SK-N-SH treated with all-trans-retinoic acid at 6 μM for 48 hours (cell line): ENCODE measurements at regions not wholly inside any gene's neighbourhood (a gene's known extent, or its start where the extent isn't known, plus 50 kb on each side); places are given as distances from the start of the nearest gene placed in this dataset.

Experiments used
- BACH2 ChIP-seq: fragments of 250-450 bp; sonication (Bioruptor Pico); IDR thresholded peaks from 2 replicates; pipeline ENCODE4 v1.9.0; 2021; ENCODE audit warnings: mild to moderate bottlenecking, borderline replicate concordance
- ESRRG ChIP-seq: fragments of 250-450 bp; sonication (Bioruptor Pico); IDR thresholded peaks from 2 replicates; pipeline ENCODE4 v1.6.1; 2021; ENCODE audit warnings: mild to moderate bottlenecking
- TOX ChIP-seq: fragments of 250-450 bp; sonication (Bioruptor Pico); IDR thresholded peaks from 2 replicates; pipeline ENCODE4 v1.8.0; 2021; ENCODE audit warnings: mild to moderate bottlenecking, moderate library complexity, borderline replicate concordance
- ZFP3 ChIP-seq: fragments of 250-450 bp; sonication (Bioruptor Pico); IDR thresholded peaks from 2 replicates; pipeline ENCODE4 v1.5.0; 2020; ENCODE audit warnings: mild to moderate bottlenecking, moderate library complexity
- TF ChIP-seq, protein P1 (sequence below): fragments of 250-450 bp; sonication (Bioruptor Pico); IDR thresholded peaks from 2 replicates; pipeline ENCODE4 v1.8.0; 2020; ENCODE audit warnings: mild to moderate bottlenecking, moderate library complexity, borderline replicate concordance
- TF ChIP-seq, protein P2 (sequence below): fragments of 250-450 bp; sonication (Bioruptor Pico); IDR thresholded peaks from 2 replicates; pipeline ENCODE4 v1.5.0; 2020; ENCODE audit warnings: mild to moderate bottlenecking, moderate library complexity

DNA sequence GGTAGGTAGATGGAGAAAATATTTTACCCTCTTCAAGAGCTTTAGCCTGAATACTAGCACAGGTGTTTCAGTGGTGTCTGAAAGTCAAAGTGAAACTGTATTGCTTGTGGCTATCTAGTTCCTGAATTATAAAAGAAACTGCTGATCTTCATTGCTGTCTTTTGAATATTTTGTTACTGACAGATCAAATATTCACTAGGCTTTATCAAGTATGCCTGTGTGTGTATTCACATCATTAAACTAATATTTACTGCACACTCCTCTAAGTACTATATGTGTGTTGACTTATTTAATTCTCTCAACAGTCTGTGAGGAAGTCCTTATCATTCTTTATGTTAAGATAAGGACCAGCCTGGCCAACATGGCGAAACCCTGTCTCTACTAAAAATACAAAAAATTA lies 139.6 kb downstream of the SOCS6 start:
- TF ChIP-seq, protein P1, sequence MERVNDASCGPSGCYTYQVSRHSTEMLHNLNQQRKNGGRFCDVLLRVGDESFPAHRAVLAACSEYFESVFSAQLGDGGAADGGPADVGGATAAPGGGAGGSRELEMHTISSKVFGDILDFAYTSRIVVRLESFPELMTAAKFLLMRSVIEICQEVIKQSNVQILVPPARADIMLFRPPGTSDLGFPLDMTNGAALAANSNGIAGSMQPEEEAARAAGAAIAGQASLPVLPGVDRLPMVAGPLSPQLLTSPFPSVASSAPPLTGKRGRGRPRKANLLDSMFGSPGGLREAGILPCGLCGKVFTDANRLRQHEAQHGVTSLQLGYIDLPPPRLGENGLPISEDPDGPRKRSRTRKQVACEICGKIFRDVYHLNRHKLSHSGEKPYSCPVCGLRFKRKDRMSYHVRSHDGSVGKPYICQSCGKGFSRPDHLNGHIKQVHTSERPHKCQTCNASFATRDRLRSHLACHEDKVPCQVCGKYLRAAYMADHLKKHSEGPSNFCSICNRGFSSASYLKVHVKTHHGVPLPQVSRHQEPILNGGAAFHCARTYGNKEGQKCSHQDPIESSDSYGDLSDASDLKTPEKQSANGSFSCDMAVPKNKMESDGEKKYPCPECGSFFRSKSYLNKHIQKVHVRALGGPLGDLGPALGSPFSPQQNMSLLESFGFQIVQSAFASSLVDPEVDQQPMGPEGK (CRISPR knock-in tag), result no peak
- TF ChIP-seq ESRRG (CRISPR knock-in tag), result no peak
- no peak for TF ChIP-seq ZFP3
- TF ChIP-seq TOX (CRISPR knock-in tag), result no peak
- TF ChIP-seq BACH2, result no peak
- TF ChIP-seq, protein P2, sequence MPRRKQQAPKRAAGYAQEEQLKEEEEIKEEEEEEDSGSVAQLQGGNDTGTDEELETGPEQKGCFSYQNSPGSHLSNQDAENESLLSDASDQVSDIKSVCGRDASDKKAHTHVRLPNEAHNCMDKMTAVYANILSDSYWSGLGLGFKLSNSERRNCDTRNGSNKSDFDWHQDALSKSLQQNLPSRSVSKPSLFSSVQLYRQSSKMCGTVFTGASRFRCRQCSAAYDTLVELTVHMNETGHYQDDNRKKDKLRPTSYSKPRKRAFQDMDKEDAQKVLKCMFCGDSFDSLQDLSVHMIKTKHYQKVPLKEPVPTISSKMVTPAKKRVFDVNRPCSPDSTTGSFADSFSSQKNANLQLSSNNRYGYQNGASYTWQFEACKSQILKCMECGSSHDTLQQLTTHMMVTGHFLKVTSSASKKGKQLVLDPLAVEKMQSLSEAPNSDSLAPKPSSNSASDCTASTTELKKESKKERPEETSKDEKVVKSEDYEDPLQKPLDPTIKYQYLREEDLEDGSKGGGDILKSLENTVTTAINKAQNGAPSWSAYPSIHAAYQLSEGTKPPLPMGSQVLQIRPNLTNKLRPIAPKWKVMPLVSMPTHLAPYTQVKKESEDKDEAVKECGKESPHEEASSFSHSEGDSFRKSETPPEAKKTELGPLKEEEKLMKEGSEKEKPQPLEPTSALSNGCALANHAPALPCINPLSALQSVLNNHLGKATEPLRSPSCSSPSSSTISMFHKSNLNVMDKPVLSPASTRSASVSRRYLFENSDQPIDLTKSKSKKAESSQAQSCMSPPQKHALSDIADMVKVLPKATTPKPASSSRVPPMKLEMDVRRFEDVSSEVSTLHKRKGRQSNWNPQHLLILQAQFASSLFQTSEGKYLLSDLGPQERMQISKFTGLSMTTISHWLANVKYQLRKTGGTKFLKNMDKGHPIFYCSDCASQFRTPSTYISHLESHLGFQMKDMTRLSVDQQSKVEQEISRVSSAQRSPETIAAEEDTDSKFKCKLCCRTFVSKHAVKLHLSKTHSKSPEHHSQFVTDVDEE (CRISPR knock-in tag), result no peak
